Large intestine (tissue), 3 donors: ENCODE measurements at regions not wholly inside any gene's neighbourhood (a gene's known extent, or its start where the extent isn't known, plus 50 kb on each side); places are given as distances from the start of the nearest gene placed in this dataset.
"Not testable (repeated sequence)": the region's sequence is repeated elsewhere in the genome, so short reads cannot be mapped to it uniquely, and the experiment has no call there.

ENCODE experiments used
- DNase-seq, 2 donors: peaks; one replicate each; pipeline versions ENCODE4 v3.0.0 to v3.0.0-alpha.2; 2013
- H3K27ac ChIP-seq: one replicate; pipeline ENCODE4 v1.5.1; 2013; ENCODE audit warnings: low read length
- H3K27me3 ChIP-seq: 2 replicates; pipeline ENCODE4 v1.6.1; 2013; ENCODE audit warnings: low read length; ENCODE audit not compliant: control insufficient read depth, insufficient read depth
- H3K36me3 ChIP-seq: 2 replicates; pipeline ENCODE4 v1.6.1; 2013; ENCODE audit warnings: low read length; ENCODE audit not compliant: control insufficient read depth, insufficient read depth
- H3K4me1 ChIP-seq: one replicate; pipeline ENCODE4 v1.6.1; 2013; ENCODE audit warnings: low read length; ENCODE audit not compliant: control insufficient read depth, insufficient read depth
- H3K4me3 ChIP-seq: one replicate; pipeline ENCODE4 v1.5.1; 2013; ENCODE audit warnings: low read length
- H3K9me3 ChIP-seq: one replicate; pipeline ENCODE4 v1.6.1; 2013; ENCODE audit warnings: mild to moderate bottlenecking, low read depth, low read length, moderate library complexity; ENCODE audit not compliant: control insufficient read depth
- WGBS: methylation state at CpG from one replicate; pipeline ENCODE4 v1.1.5; 2013; ENCODE audit warnings: low lambda C conversion rate; ENCODE audit not compliant: insufficient coverage; 5-methylcytosine and 5-hydroxymethylcytosine counted together

- H3K9me3 ChIP-seq, result no peaks in the 10 kb centered on the region
- 20% methylated on average over 1 of the region's 9 CpGs for WGBS
- H3K27ac ChIP-seq, result no peak overlapping the region
- DNase-seq, result no peak
- no peaks in the 10 kb centered on the region for H3K36me3 ChIP-seq
- H3K27me3 ChIP-seq, result no peaks in the 10 kb centered on the region
- H3K4me3 ChIP-seq, result no peak overlapping the region
- no peaks in the 10 kb centered on the region for H3K4me1 ChIP-seq
Measured at GRCh38 chr3:194189243-194189791, 53.4 kb downstream of the HES1 start.

- WGBS, result no CpG with 5 or more reads among the region's 2 CpGs
- not testable (repeated sequence) for H3K4me1 ChIP-seq, DNase-seq, H3K4me3 ChIP-seq, H3K27ac ChIP-seq, H3K36me3 ChIP-seq, H3K27me3 ChIP-seq, H3K9me3 ChIP-seq
Measured at GRCh38 chr3:194191850-194192249, 55.9 kb downstream of the HES1 start.

- no peak overlapping the region for H3K4me3 ChIP-seq
- H3K36me3 ChIP-seq, result no peaks in the 10 kb centered on the region
- H3K27ac ChIP-seq, result no peak overlapping the region
- no peaks in the 10 kb centered on the region for H3K4me1 ChIP-seq
- no peak for DNase-seq
- H3K9me3 ChIP-seq, result no peaks in the 10 kb centered on the region
- WGBS, result 93% methylated on average over 3 of the region's 9 CpGs
- H3K27me3 ChIP-seq, result no peaks in the 10 kb centered on the region
Measured at GRCh38 chr3:194194051-194194756, 58.3 kb downstream of the HES1 start.

- Histone ChIP-seq H3K36me3 (no peaks in the 10 kb centered on the region), H3K4me1 (no peaks in the 10 kb centered on the region), H3K27me3 (no peaks in the 10 kb centered on the region), H3K27ac (no peak overlapping the region), H3K4me3 (no peak overlapping the region), H3K9me3 (no peaks in the 10 kb centered on the region)
- no peak for DNase-seq
- no CpG with 5 or more reads among the region's 1 CpG for WGBS
Measured at GRCh38 chr3:194194757-194195085, 58.8 kb downstream of the HES1 start.

- H3K36me3 ChIP-seq, result no peaks in the 10 kb centered on the region
- DNase-seq, result no peak
- no CpG with 5 or more reads among the region's 3 CpGs for WGBS
- no peak overlapping the region for H3K27ac ChIP-seq
- H3K4me3 ChIP-seq, result no peak overlapping the region
- no peaks in the 10 kb centered on the region for H3K4me1 ChIP-seq
- no peaks in the 10 kb centered on the region for H3K9me3 ChIP-seq
- H3K27me3 ChIP-seq, result no peaks in the 10 kb centered on the region
Measured at GRCh38 chr3:194195611-194196010, 59.7 kb downstream of the HES1 start.

GRCh38 chr3:194196876-194197275, 60.9 kb downstream of the HES1 start:
- peaks cover 5% of the 10 kb centered on the region for H3K4me1 ChIP-seq
- H3K4me3 ChIP-seq, result no peak overlapping the region
- H3K9me3 ChIP-seq, result no peaks in the 10 kb centered on the region
- WGBS, result 88% methylated on average over 1 of the region's 9 CpGs
- no peaks in the 10 kb centered on the region for H3K36me3 ChIP-seq
- DNase-seq, result no peak
- no peak overlapping the region for H3K27ac ChIP-seq
- H3K27me3 ChIP-seq, result no peaks in the 10 kb centered on the region

- H3K27me3 ChIP-seq, result no peaks in the 10 kb centered on the region
- H3K4me1 ChIP-seq, result peaks cover 9% of the 10 kb centered on the region
- no peaks in the 10 kb centered on the region for H3K9me3 ChIP-seq
- H3K27ac ChIP-seq, result no peak overlapping the region
- H3K4me3 ChIP-seq, result no peak overlapping the region
- no peak for DNase-seq
- H3K36me3 ChIP-seq, result no peaks in the 10 kb centered on the region
- 100% methylated on average over 1 of the region's 7 CpGs for WGBS
Measured at GRCh38 chr3:194197396-194197960, 61.5 kb downstream of the HES1 start.

- peaks cover 15% of the 10 kb centered on the region for H3K4me1 ChIP-seq
- H3K9me3 ChIP-seq, result no peaks in the 10 kb centered on the region
- H3K36me3 ChIP-seq, result no peaks in the 10 kb centered on the region
- no peak overlapping the region for H3K4me3 ChIP-seq
- no CpG with 5 or more reads among the region's 9 CpGs for WGBS
- H3K27ac ChIP-seq, result no peak overlapping the region
- no peaks in the 10 kb centered on the region for H3K27me3 ChIP-seq
- no peak for DNase-seq
Measured at GRCh38 chr3:194197981-194198695, 62.2 kb downstream of the HES1 start.

- H3K4me1 ChIP-seq, result peaks cover 19% of the 10 kb centered on the region
- WGBS, result 100% methylated on average over 2 of the region's 3 CpGs
- DNase-seq, result no peak
Measured at GRCh38 chr3:194198938-194199337, 63.0 kb downstream of the HES1 start.

GRCh38 chr3:194200422-194201081, 64.6 kb downstream of the HES1 start:
- Histone ChIP-seq H3K4me3 (no peak overlapping the region), H3K27me3 (peaks cover 12% of the 10 kb centered on the region), H3K4me1 (peaks cover 23% of the 10 kb centered on the region), H3K36me3 (no peaks in the 10 kb centered on the region), H3K9me3 (no peaks in the 10 kb centered on the region), H3K27ac (no peak overlapping the region)
- no peak for DNase-seq
- 90% methylated on average over 3 of the region's 6 CpGs for WGBS

More at GRCh38 chr3:194198938-194199337, 63.0 kb downstream of the HES1 start:
- no peak overlapping the region for H3K27ac ChIP-seq
- peaks cover 6% of the 10 kb centered on the region for H3K27me3 ChIP-seq
- H3K36me3 ChIP-seq, result no peaks in the 10 kb centered on the region
- H3K4me3 ChIP-seq, result no peak overlapping the region
- no peaks in the 10 kb centered on the region for H3K9me3 ChIP-seq
